Upper lobe of left lung (tissue), 4 donors: ENCODE measurements at regions not wholly inside any gene's neighbourhood (a gene's known extent, or its start where the extent isn't known, plus 50 kb on each side); places are given as distances from the start of the nearest gene placed in this dataset.

ENCODE experiments used
- EP300 ChIP-seq, 4 donors: sonication (generic); formaldehyde crosslinking; IDR thresholded peaks; one replicate each; pipeline ENCODE4 v1.5.1; 2017; ENCODE audit warnings: antibody characterized with exemption in 4 of 4, control low read depth in 2 of 4
- TF ChIP-seq, protein P1 (sequence below), 6 experiments: fragments of 450-650 bp in 4 of 6; fragments of 200-600 bp in 2 of 6; sonication (generic) in 2 of 6; IDR thresholded peaks; one replicate each; pipeline ENCODE4 v1.5.1; 2016 to 2019; ENCODE audit warnings: antibody characterized with exemption in 6 of 6

- TF ChIP-seq, protein P1, sequence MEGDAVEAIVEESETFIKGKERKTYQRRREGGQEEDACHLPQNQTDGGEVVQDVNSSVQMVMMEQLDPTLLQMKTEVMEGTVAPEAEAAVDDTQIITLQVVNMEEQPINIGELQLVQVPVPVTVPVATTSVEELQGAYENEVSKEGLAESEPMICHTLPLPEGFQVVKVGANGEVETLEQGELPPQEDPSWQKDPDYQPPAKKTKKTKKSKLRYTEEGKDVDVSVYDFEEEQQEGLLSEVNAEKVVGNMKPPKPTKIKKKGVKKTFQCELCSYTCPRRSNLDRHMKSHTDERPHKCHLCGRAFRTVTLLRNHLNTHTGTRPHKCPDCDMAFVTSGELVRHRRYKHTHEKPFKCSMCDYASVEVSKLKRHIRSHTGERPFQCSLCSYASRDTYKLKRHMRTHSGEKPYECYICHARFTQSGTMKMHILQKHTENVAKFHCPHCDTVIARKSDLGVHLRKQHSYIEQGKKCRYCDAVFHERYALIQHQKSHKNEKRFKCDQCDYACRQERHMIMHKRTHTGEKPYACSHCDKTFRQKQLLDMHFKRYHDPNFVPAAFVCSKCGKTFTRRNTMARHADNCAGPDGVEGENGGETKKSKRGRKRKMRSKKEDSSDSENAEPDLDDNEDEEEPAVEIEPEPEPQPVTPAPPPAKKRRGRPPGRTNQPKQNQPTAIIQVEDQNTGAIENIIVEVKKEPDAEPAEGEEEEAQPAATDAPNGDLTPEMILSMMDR (IDR thresholded peaks at IDR 0.05) = no peak
- no peak for TF ChIP-seq EP300 (IDR thresholded peaks at IDR 0.05)
These were observed 181.7 kb upstream of the ANKRD28 start for GRCh38 chr3:15979495-15979894.
